Astrocyte (in vitro differentiated cells and primary cell): ENCODE measurements at regions not wholly inside any gene's neighbourhood (a gene's known extent, or its start where the extent isn't known, plus 50 kb on each side); places are given as distances from the start of the nearest gene placed in this dataset.

Experiments used
- EZH2 ChIP-seq: IDR thresholded peaks from 2 replicates; pipeline ENCODE4 v1.6.1; 2012; ENCODE audit warnings: mild to moderate bottlenecking, low read length, inconsistent platforms; ENCODE audit not compliant: insufficient read depth
- TF ChIP-seq, protein P1 (sequence below): IDR thresholded peaks from 2 replicates; pipeline ENCODE4 v1.5.1; 2011; ENCODE audit warnings: low read depth, mild to moderate bottlenecking, inconsistent platforms, low read length, moderate library complexity; ENCODE audit not compliant: insufficient read depth

DNA sequence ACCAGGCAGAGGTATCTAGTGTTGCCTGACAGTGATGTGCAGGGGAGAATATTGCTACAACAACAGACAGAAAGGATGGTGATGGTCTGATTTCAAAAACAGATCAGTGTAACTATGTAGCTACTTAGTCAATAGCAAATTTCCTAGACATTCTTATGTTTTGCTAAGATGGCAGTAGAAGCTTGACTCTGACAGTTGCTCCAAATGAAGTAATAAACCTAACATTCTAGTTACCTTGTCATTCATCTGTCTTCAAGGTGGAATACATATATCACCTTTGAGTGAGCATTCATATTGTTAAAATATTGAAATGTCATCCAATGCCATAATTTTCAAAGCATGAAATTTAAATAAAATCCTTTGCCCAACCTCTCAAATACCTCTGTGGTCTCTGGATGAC lies 617.4 kb downstream of the USP25 start:
- TF ChIP-seq, protein P1, sequence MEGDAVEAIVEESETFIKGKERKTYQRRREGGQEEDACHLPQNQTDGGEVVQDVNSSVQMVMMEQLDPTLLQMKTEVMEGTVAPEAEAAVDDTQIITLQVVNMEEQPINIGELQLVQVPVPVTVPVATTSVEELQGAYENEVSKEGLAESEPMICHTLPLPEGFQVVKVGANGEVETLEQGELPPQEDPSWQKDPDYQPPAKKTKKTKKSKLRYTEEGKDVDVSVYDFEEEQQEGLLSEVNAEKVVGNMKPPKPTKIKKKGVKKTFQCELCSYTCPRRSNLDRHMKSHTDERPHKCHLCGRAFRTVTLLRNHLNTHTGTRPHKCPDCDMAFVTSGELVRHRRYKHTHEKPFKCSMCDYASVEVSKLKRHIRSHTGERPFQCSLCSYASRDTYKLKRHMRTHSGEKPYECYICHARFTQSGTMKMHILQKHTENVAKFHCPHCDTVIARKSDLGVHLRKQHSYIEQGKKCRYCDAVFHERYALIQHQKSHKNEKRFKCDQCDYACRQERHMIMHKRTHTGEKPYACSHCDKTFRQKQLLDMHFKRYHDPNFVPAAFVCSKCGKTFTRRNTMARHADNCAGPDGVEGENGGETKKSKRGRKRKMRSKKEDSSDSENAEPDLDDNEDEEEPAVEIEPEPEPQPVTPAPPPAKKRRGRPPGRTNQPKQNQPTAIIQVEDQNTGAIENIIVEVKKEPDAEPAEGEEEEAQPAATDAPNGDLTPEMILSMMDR, result no peak
- TF ChIP-seq EZH2, result no peak
